HCT116 (cell line): ENCODE measurements at regions not wholly inside any gene's neighbourhood (a gene's known extent, or its start where the extent isn't known, plus 50 kb on each side); places are given as distances from the start of the nearest gene placed in this dataset.
A peak's percentile ranks its signal among the peaks of the same experiment; 100 is the strongest.

Experiments used
- ATAC-seq: fragments of 200-7000 bp; cut with Tn5 transposase; 2 replicates; pipeline ENCODE4 v1.9.1; 2020; ENCODE audit warnings: mild to moderate bottlenecking, moderate library complexity
- BruUV-seq: library from RNA; stranded (reverse); fragments of 400-500 nt; replicated peaks from 2 replicates; lab custom pipeline; 2021; lab: Mats Ljungman, UMichigan
- CTCF ChIA-PET: fragments of 300-600 bp; sonication (Branson Sonifier 250); formaldehyde crosslinking; loops from one replicate; lab custom pipeline; 2021; ENCODE audit warnings: antibody characterized with exemption; lab: Charles Lee
- POLR2A ChIA-PET: fragments of 300-600, 350-600 bp; sonication (Branson Sonifier 250); formaldehyde crosslinking; loops from one replicate; lab custom pipeline; 2021; ENCODE audit warnings: antibody characterized with exemption; lab: Charles Lee
- RAD21 ChIA-PET, 2 experiments: fragments of 300-600 bp; sonication (Branson Sonifier 250); formaldehyde crosslinking; loops; one replicate each; lab custom pipeline; 2023; ENCODE audit warnings: low total read pairs in 2 of 2; ENCODE audit not compliant: uncharacterized antibody in 2 of 2, unreplicated experiment in 2 of 2, low non-redundant PET in 1 of 2; lab: Charles Lee
- DNase-seq: peaks from one replicate; pipeline ENCODE4 v3.0.0-alpha.2; 2010; ENCODE audit warnings: low read depth, low spot score
- H2AFZ ChIP-seq: fragments of 200-600 bp; shearing (Covaris generic), sonication (generic); 2 replicates; pipeline ENCODE4 v1.6.1; 2017; ENCODE audit warnings: low read depth, mixed run types, mixed read lengths, antibody characterized with exemption, low read length; ENCODE audit not compliant: poor library complexity, severe bottlenecking
- H3K27ac ChIP-seq: 2 replicates; pipeline ENCODE4 v1.5.1; 2012; ENCODE audit warnings: low read depth, low read length
- H3K27me3 ChIP-seq: fragments of 200-600 bp; sonication (generic); 2 replicates; pipeline ENCODE4 v1.6.1; 2016; ENCODE audit warnings: mixed run types, low read length, mixed read lengths; ENCODE audit not compliant: insufficient read depth
- H3K36me3 ChIP-seq, 2 experiments: fragments of 200-500 bp in 1 of 2; fragments of 200-600 bp in 1 of 2; sonication (Bioruptor generic) in 1 of 2; sonication (generic) in 1 of 2; 2 replicates each; pipeline versions ENCODE4 v1.5.1 to v1.6.1; 2014 to 2016; ENCODE audit warnings: low read length in 2 of 2, inconsistent platforms in 1 of 2, mixed read lengths in 1 of 2, mixed run types in 1 of 2; ENCODE audit not compliant: insufficient read depth in 2 of 2, control insufficient read depth in 1 of 2
- H3K4me1 ChIP-seq, 2 experiments: fragments of 200-600 bp in 1 of 2; sonication (generic) in 1 of 2; 2 replicates each; pipeline versions ENCODE4 v1.5.1 to v1.6.1; 2012 to 2017; ENCODE audit warnings: low read length in 2 of 2, inconsistent platforms in 1 of 2, mild to moderate bottlenecking in 1 of 2, mixed read lengths in 1 of 2, mixed run types in 1 of 2, moderate library complexity in 1 of 2; ENCODE audit not compliant: insufficient read depth in 2 of 2, control insufficient read depth in 1 of 2
- H3K4me2 ChIP-seq: fragments of 200-600 bp; sonication (generic); 2 replicates; pipeline ENCODE4 v1.6.1; 2017; ENCODE audit warnings: mixed run types, low read length, mixed read lengths
- H3K4me3 ChIP-seq, 2 experiments: fragments of 200-600 bp in 1 of 2; sonication (generic) in 1 of 2; replicated peaks in 1 of 2; 2 replicates each; pipeline ENCODE4 v1.5.1; 2011 to 2016; ENCODE audit warnings: low read length in 2 of 2, control low read depth in 1 of 2, low read depth in 1 of 2, mild to moderate bottlenecking in 1 of 2, mixed read lengths in 1 of 2, mixed run types in 1 of 2
- H3K79me2 ChIP-seq: fragments of 200-600 bp; sonication (generic); 2 replicates; pipeline ENCODE4 v1.6.1; 2017; ENCODE audit warnings: mild to moderate bottlenecking, mixed run types, low read length, moderate library complexity, mixed read lengths; ENCODE audit not compliant: insufficient read depth
- H3K9ac ChIP-seq: fragments of 200-600 bp; sonication (generic); 2 replicates; pipeline ENCODE4 v1.6.1; 2016; ENCODE audit warnings: low read length, mixed read lengths
- H3K9me2 ChIP-seq: fragments of 200-600 bp; sonication (generic), shearing (Covaris generic); 2 replicates; pipeline ENCODE4 v1.6.1; 2017; ENCODE audit warnings: mixed run types, mild to moderate bottlenecking, moderate library complexity; ENCODE audit not compliant: insufficient read depth
- H3K9me3 ChIP-seq, 2 experiments: fragments of 200-500 bp in 1 of 2; fragments of 200-600 bp in 1 of 2; sonication (Bioruptor generic) in 1 of 2; sonication (generic) in 1 of 2; 2 replicates each; pipeline ENCODE4 v1.6.1; 2014 to 2017; ENCODE audit warnings: low read length in 2 of 2, mixed read lengths in 2 of 2, inconsistent platforms in 1 of 2, low read depth in 1 of 2, mild to moderate bottlenecking in 1 of 2, mixed run types in 1 of 2, moderate library complexity in 1 of 2; ENCODE audit not compliant: control insufficient read depth in 1 of 2, insufficient read depth in 1 of 2
- H4K20me1 ChIP-seq: fragments of 200-600 bp; sonication (generic), shearing (Covaris generic); 2 replicates; pipeline ENCODE4 v1.6.1; 2017; ENCODE audit warnings: mixed run types, mild to moderate bottlenecking, moderate library complexity; ENCODE audit not compliant: insufficient read depth
- CBX3 ChIP-seq: IDR thresholded peaks from 2 replicates; pipeline ENCODE4 v1.6.1; 2012; ENCODE audit warnings: low read depth
- EZH2phosphoT487 ChIP-seq: fragments of 200-600 bp; IDR thresholded peaks from 2 replicates; pipeline ENCODE4 v1.6.1; 2018; ENCODE audit warnings: antibody characterized with exemption, borderline replicate concordance
- FOSL1 ChIP-seq: IDR thresholded peaks from 2 replicates; pipeline ENCODE4 v1.6.1; 2012; ENCODE audit warnings: low read depth
- MAX ChIP-seq: IDR thresholded peaks from 2 replicates; pipeline ENCODE4 v1.6.1; 2012
- POLR2A ChIP-seq: IDR thresholded peaks from 2 replicates; pipeline ENCODE4 v1.7.0; 2011; ENCODE audit warnings: borderline replicate concordance; ENCODE audit not compliant: insufficient read depth, insufficient read length; ENCODE audit errors: extremely low read depth
- SIN3A ChIP-seq: IDR thresholded peaks from 2 replicates; pipeline ENCODE4 v1.6.1; 2012; ENCODE audit warnings: low read depth
- intact Hi-C: fragments of 100-400 bp; cut with micrococcal nuclease; formaldehyde crosslinking; loops from 2 replicates; pipeline ENCODE4 v1.10.0; 2022
- TF ChIP-seq, protein P1 (sequence below): IDR thresholded peaks from 2 replicates; pipeline ENCODE4 v1.6.1; 2012

DNA sequence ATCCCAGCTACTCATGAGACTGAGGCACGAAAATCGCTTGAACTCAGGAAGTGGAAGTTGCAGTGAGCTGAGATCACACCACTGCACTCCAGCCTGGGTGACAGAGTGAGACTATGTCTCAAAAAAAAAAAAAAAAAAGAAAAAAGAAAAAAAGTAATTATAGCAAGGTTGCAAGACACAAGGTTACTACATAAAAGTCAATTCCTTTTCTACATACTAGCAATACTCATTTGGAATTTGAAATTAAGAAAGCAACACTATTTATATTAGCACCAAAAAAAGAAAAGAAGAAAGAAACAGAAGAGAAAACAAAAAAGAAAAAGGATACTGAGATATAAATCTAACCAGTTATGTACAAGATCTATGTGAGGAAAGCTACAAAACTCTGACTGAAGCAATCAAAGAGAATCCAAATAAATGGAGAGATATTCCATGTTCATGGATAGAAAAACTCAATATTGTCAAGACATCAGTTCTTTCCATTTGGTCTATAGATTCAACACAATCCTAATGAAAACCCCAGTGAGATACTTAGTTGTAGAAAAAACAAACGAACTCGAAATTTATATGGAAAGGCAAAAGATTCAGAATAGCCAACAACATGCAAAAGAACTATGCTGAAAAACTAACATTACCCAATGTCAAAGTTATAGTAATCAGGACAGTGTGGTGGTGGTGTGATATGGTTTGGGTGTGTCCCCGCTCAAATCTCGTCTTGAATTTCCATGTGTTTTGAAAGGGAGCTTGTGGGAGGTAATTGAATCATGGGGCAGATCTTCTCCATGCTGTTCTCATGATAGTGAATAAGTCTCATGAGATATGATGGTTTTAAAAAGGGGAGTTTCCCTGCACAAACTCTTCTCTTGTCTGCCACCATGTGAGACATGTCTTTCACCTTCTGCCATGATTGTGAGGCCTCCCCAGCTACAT, 73.3 kb downstream of the GPX5 start (continued):
- TF ChIP-seq MAX = no peak
- no peak for TF ChIP-seq SIN3A

GRCh38 chr6:28600245-28600644, 74.6 kb downstream of the GPX5 start:
- RAD21 ChIA-PET = no interaction called here
- TF ChIP-seq EZH2phosphoT487 (no peak), FOSL1 (no peak), CBX3 (peak; percentile 79), POLR2A (no peak), MAX (0 out of 2 replicates have a peak, but pooled peaks have one; percentile 13)
- TF ChIP-seq, protein P1, sequence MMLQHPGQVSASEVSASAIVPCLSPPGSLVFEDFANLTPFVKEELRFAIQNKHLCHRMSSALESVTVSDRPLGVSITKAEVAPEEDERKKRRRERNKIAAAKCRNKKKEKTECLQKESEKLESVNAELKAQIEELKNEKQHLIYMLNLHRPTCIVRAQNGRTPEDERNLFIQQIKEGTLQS = no peak
- no TSS peak for BruUV-seq
- H3K36me3 ChIP-seq = no peaks in the 10 kb centered on the region
- peak overlapping the region; percentile 20 for H3K4me2 ChIP-seq
- H3K4me3 ChIP-seq = no peak overlapping the region
- H2AFZ ChIP-seq = no peak overlapping the region
- no peaks in the 10 kb centered on the region for H3K9me3 ChIP-seq
- DNase-seq (peak; percentile 54), ATAC-seq (peak; percentile 18)
- H3K4me1 ChIP-seq = peaks cover 12 to 46% of the 10 kb centered on the region in 2 experiments; a peak in 3 of 4 replicates
- no peaks in the 10 kb centered on the region for H3K27me3 ChIP-seq
- intact Hi-C loops = loop anchor here (10.0 kb wide), 1 partner anchor 385 kb away; no protein-coding TSS in a partner anchor
- no peaks in the 10 kb centered on the region for H4K20me1 ChIP-seq
- H3K27ac ChIP-seq = no peak overlapping the region
- H3K79me2 ChIP-seq = no peaks in the 10 kb centered on the region
- POLR2A ChIA-PET = interaction anchor here (0.6 kb wide), 1 partner anchor 47 kb away, joined by 3 read pairs; no protein-coding TSS in a partner anchor
- CTCF ChIA-PET = no interaction called here
- H3K9me2 ChIP-seq = no peaks in the 10 kb centered on the region
- no peak overlapping the region for H3K9ac ChIP-seq
